B cell (primary cell): ENCODE measurements at regions not wholly inside any gene's neighbourhood (a gene's known extent, or its start where the extent isn't known, plus 50 kb on each side); places are given as distances from the start of the nearest gene placed in this dataset.

Experiments used
- ATAC-seq: fragments of 200-7000 bp; cut with Tn5 transposase; one replicate; pipeline ENCODE4 v1.10.0; 2021; ENCODE audit warnings: low read depth, mild to moderate bottlenecking, moderate number of reproducible peaks, moderate library complexity
- CTCF ChIA-PET: fragments of 350-600 bp; sonication (Branson Sonifier 250); formaldehyde crosslinking; loops from one replicate; lab custom pipeline; 2021; ENCODE audit warnings: antibody characterized with exemption, inconsistent platforms; lab: Charles Lee
- POLR2A ChIA-PET: fragments of 350-600 bp; sonication (Branson Sonifier 250); formaldehyde crosslinking; loops from one replicate; lab custom pipeline; 2021; ENCODE audit warnings: antibody characterized with exemption; lab: Charles Lee
- DNase-seq: peaks from one replicate; pipeline ENCODE4 v3.0.0; 2013
- H2AFZ ChIP-seq: 2 replicates; pipeline ENCODE4 v1.6.1; 2012; ENCODE audit warnings: mild to moderate bottlenecking, low read depth, low read length; ENCODE audit not compliant: insufficient read depth, poor library complexity, severe bottlenecking
- H3K27ac ChIP-seq, 2 donors: 1 replicate in 1 of 2; 2 replicates in 1 of 2; pipeline ENCODE4 v1.5.1; 2012 to 2013; ENCODE audit warnings: low read length in 2 of 2, mild to moderate bottlenecking in 2 of 2, moderate library complexity in 1 of 2
- H3K27me3 ChIP-seq, 4 experiments: fragments of 200-600 bp in 1 of 4; sonication (generic) in 1 of 4; replicated peaks in 1 of 4; 1 replicate in 2 of 4; 2 replicates in 2 of 4; pipeline versions ENCODE4 v1.6.1 to v1.7.0; 2013 to 2016; ENCODE audit warnings: low read length in 3 of 4, mild to moderate bottlenecking in 2 of 4, mixed read lengths in 1 of 4, moderate library complexity in 1 of 4; ENCODE audit not compliant: insufficient read depth in 4 of 4, control insufficient read depth in 3 of 4; ENCODE audit errors: control extremely low read depth in 1 of 4
- H3K36me3 ChIP-seq, 2 experiments: replicated peaks in 1 of 2; 1 replicate in 1 of 2; 2 replicates in 1 of 2; pipeline versions ENCODE4 v1.6.1 to v1.7.1; 2013; ENCODE audit warnings: low read length in 1 of 2; ENCODE audit not compliant: insufficient read depth in 2 of 2, control insufficient read depth in 1 of 2; ENCODE audit errors: control extremely low read depth in 1 of 2, extremely low read depth in 1 of 2
- H3K4me1 ChIP-seq, 2 donors: fragments of 200-600 bp in 1 of 2; sonication (generic) in 1 of 2; 1 replicate in 1 of 2; 2 replicates in 1 of 2; pipeline versions ENCODE4 v1.5.1 to v1.6.1; 2013 to 2017; ENCODE audit warnings: low read length in 2 of 2; ENCODE audit not compliant: control insufficient read depth in 2 of 2, insufficient read depth in 2 of 2
- H3K4me2 ChIP-seq: replicated peaks from 2 replicates; pipeline ENCODE3; 2012; ENCODE audit warnings: mild to moderate bottlenecking, low read depth, low read length; ENCODE audit not compliant: poor library complexity, severe bottlenecking
- H3K4me3 ChIP-seq, 5 experiments: fragments of 200-600 bp in 1 of 5; sonication (generic) in 1 of 5; 1 replicate in 3 of 5; 2 replicates in 2 of 5; pipeline versions ENCODE4 v1.5.1 to v1.7.0; 2011 to 2016; ENCODE audit warnings: low read length in 4 of 5, mild to moderate bottlenecking in 4 of 5, low read depth in 2 of 5, control low read depth in 1 of 5, moderate library complexity in 1 of 5; ENCODE audit not compliant: insufficient read depth in 1 of 5; ENCODE audit errors: control extremely low read depth in 1 of 5, extremely low read depth in 1 of 5
- H3K79me2 ChIP-seq: fragments of 200-600 bp; sonication (generic); one replicate; pipeline ENCODE4 v1.6.0; 2016; ENCODE audit warnings: low read length; ENCODE audit not compliant: control insufficient read depth, insufficient read depth
- H3K9ac ChIP-seq: fragments of 200-600 bp; sonication (generic); 2 replicates; pipeline ENCODE4 v1.6.1; 2017; ENCODE audit warnings: mild to moderate bottlenecking, low read length, moderate library complexity
- H3K9me3 ChIP-seq, 3 donors: one replicate each; pipeline versions ENCODE4 v1.6.1 to v1.7.1; 2013; ENCODE audit warnings: low read length in 2 of 3; ENCODE audit not compliant: control insufficient read depth in 2 of 3, insufficient read depth in 1 of 3; ENCODE audit errors: control extremely low read depth in 1 of 3
- H4K20me1 ChIP-seq: 2 replicates; pipeline ENCODE4 v1.6.0; 2012; ENCODE audit warnings: mild to moderate bottlenecking, low read length; ENCODE audit not compliant: insufficient read depth, control insufficient read depth, poor library complexity, severe bottlenecking
- H3K27ac Mint-ChIP-seq: one replicate; pipeline ENCODE4 v1.8.0; 2021; ENCODE audit warnings: mixed read lengths
- H3K27me3 Mint-ChIP-seq: one replicate; pipeline ENCODE4 v1.8.0; 2021; ENCODE audit warnings: mixed read lengths
- H3K4me1 Mint-ChIP-seq: one replicate; pipeline ENCODE4 v1.8.0; 2021; ENCODE audit warnings: mixed read lengths
- H3K4me3 Mint-ChIP-seq: one replicate; pipeline ENCODE4 v1.8.0; 2021; ENCODE audit warnings: mixed read lengths
- H3K9me3 Mint-ChIP-seq: one replicate; pipeline ENCODE4 v1.8.0; 2022; ENCODE audit warnings: mixed read lengths; ENCODE audit not compliant: insufficient read depth
- CTCF ChIP-seq: fragments of 200-600 bp; IDR thresholded peaks from one replicate; pipeline ENCODE4 v1.8.0; 2022; ENCODE audit warnings: antibody characterized with exemption, mild to moderate bottlenecking
- EZH2 ChIP-seq: IDR thresholded peaks from 2 replicates; pipeline ENCODE4 v1.6.1; 2012; ENCODE audit warnings: borderline replicate concordance, low read depth, mild to moderate bottlenecking, moderate library complexity, low read length; ENCODE audit not compliant: insufficient read depth, poor library complexity, severe bottlenecking
- WGBS: methylation state at CpG from one replicate; pipeline ENCODE4 v1.1.5; 2013; ENCODE audit warnings: missing lambda C conversion rate; ENCODE audit not compliant: insufficient coverage; 5-methylcytosine and 5-hydroxymethylcytosine counted together
- intact Hi-C: fragments of 100-400 bp; cut with micrococcal nuclease; formaldehyde crosslinking; loops from one replicate; pipeline ENCODE4 v1.10.0; 2022

DNA sequence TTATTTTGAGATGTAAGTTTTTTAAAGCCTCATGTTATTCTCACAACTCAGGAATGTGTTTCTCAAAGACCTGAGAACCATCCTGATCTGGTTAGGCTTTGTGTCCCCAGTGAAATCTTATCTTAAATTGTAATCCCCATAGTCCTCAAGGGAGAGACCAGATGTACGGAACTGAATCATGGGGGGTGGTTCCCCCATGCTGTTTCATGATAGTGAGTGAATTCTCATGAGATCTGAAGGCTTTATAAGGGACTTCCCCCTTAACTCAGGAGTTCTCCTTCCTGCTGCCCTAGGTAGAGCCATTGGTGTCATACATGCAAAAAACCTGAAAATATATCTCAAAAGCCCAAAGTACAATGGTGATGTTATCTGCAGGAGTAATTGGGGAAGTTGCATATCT is 836.7 kb downstream of the CBLN2 start:
- Histone ChIP-seq H3K4me3 (no peak overlapping the region), H3K4me2 (no peak overlapping the region), H3K36me3 (no peaks in the 10 kb centered on the region), H4K20me1 (no peaks in the 10 kb centered on the region), H2AFZ (no peak overlapping the region), H3K9ac (no peak overlapping the region), H3K27ac (no peak overlapping the region), H3K9me3 (no peaks in the 10 kb centered on the region), H3K79me2 (no peaks in the 10 kb centered on the region), H3K27me3 (no peaks in the 10 kb centered on the region), H3K4me1 (no peaks in the 10 kb centered on the region)
- Mint-ChIP-seq H3K4me3 (no peak overlapping the region), H3K27me3 (no peaks in the 10 kb centered on the region), H3K9me3 (peaks cover 3% of the 10 kb centered on the region), H3K4me1 (peaks cover 8% of the 10 kb centered on the region), H3K27ac (no peak overlapping the region)
- DNase-seq (peak; percentile 25), ATAC-seq (peak; percentile 58)
- intact Hi-C loops: no loop called here
- ChIA-PET POLR2A (no interaction called here), CTCF (no interaction called here)
- TF ChIP-seq EZH2 (no peak), CTCF (no peak)
- WGBS: no CpG with 5 or more reads among the region's 1 CpG

DNA sequence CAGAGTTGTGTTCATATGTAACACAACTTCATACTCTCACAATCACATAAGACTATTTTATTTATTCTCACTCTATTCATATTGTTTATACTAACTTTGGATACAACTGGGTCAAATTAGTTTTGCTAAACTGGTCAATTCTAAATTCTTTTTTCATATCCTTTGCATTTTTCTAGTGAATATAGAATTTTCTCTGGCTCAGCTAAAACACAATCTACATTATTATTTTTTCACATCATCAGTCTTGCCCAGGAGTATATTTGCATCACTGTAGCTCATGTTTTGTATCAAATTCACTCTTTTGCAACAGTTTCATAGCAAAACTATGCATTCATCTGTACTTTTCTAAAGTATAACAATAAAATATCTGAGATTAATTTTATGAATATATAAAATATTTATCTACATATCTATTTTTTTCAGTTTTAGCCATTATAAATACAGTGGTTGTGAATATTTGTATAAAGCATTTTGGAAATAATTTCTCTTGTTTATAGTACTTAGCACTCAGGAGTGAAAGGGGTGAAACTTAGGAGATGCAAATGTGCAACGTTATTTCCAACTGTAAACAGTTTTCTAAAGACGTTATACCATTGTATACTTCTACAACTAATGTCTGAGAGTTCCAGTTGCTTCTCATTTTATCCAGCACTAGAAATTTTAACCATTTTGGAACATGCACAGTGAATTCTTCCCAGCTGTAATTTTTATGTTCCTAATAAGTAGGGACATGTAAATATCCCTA is 854.6 kb downstream of the CBLN2 start:
- intact Hi-C loops: no loop called here

More for the DNA sequence above, 854.6 kb downstream of the CBLN2 start:
- Mint-ChIP-seq H3K9me3 (peaks cover 3% of the 10 kb centered on the region), H3K27ac (no peak overlapping the region), H3K4me3 (no peak overlapping the region), H3K27me3 (no peaks in the 10 kb centered on the region), H3K4me1 (no peaks in the 10 kb centered on the region)
- TF ChIP-seq EZH2 (no peak), CTCF (no peak)
- Histone ChIP-seq H2AFZ (no peak overlapping the region), H3K9ac (no peak overlapping the region), H3K27ac (no peak overlapping the region), H3K27me3 (no peaks in the 10 kb centered on the region), H3K4me3 (no peak overlapping the region), H3K4me2 (no peak overlapping the region), H3K36me3 (no peaks in the 10 kb centered on the region), H4K20me1 (no peaks in the 10 kb centered on the region), H3K4me1 (no peaks in the 10 kb centered on the region), H3K9me3 (no peaks in the 10 kb centered on the region), H3K79me2 (no peaks in the 10 kb centered on the region)
- ChIA-PET POLR2A (no interaction called here), CTCF (no interaction called here)
- no peak for ATAC-seq
- no CpG with 5 or more reads among the region's 2 CpGs for WGBS
- no peak for DNase-seq
